ENCODE measurements at regions not wholly inside any gene's neighbourhood (a gene's known extent, or its start where the extent isn't known, plus 50 kb on each side); places are given as distances from the start of the nearest gene placed in this dataset.

GRCh38 chr11:96474263-96474662 is 84.5 kb downstream of the JRKL start:
- no peak for ATAC-seq
- no peak overlapping the region for H3K4me3 Mint-ChIP-seq

More at GRCh38 chr11:96474263-96474662, 84.5 kb downstream of the JRKL start:
- DNase-seq (ENCODE audit: low spot score): no peak
- Histone ChIP-seq H3K79me2 (replicated peaks; ENCODE audit: insufficient read depth) (no peaks in the 10 kb centered on the region), H3K4me3 (no peak overlapping the region), H3K27me3 (ENCODE audit: insufficient read depth) (no peaks in the 10 kb centered on the region), H3K9me2 (ENCODE audit: insufficient read depth) (peaks cover 13% of the 10 kb centered on the region; the same call in 1 of the 2 replicates), H4K20me1 (replicated peaks; ENCODE audit: insufficient read depth) (no peaks in the 10 kb centered on the region), H3K36me3 (ENCODE audit: insufficient read depth) (no peaks in the 10 kb centered on the region), H3K4me2 (no peak overlapping the region), H3K4me1 (ENCODE audit: insufficient read depth) (no peaks in the 10 kb centered on the region), H3K27ac (ENCODE audit: low read depth) (no peak overlapping the region), H2AFZ (no peak overlapping the region), H3F3A (replicated peaks; ENCODE audit: low read depth) (no peaks in the 10 kb centered on the region)
- Mint-ChIP-seq H3K27ac (no peak overlapping the region), H3K4me1 (no peaks in the 10 kb centered on the region), H3K27me3 (ENCODE audit: insufficient read depth, low read depth, poor library complexity) (no peaks in the 10 kb centered on the region), H3K36me3 (ENCODE audit: low read depth) (no peaks in the 10 kb centered on the region; the same call in 2 of the 3 replicates), H3K9me3 (peaks cover 15% of the 10 kb centered on the region; the same call in 2 of the 3 replicates)
- TF ChIP-seq EZH2 (IDR thresholded peaks at IDR 0.05; ENCODE audit: low read depth, unreplicated experiment) (no peak), CTCF (conservative IDR thresholded peaks at IDR 0.05; ENCODE audit: low read depth in 2 of 2) (no peak), CREB1 (CRISPR knock-in tag; IDR thresholded peaks at IDR 0.05; ENCODE audit: low read depth) (no peak), STAT1 (IDR thresholded peaks at IDR 0.05; ENCODE audit: unreplicated experiment) (no peak), JUNB (IDR thresholded peaks at IDR 0.05; ENCODE audit: unreplicated experiment) (no peak), ZNF114 (CRISPR knock-in tag; IDR thresholded peaks at IDR 0.05) (no peak), EZH2phosphoT487 (IDR thresholded peaks at IDR 0.05; ENCODE audit: unreplicated experiment) (no peak), ZNF331 (CRISPR knock-in tag; IDR thresholded peaks at IDR 0.05; ENCODE audit: low read depth) (no peak), POLR2AphosphoS5 (IDR thresholded peaks at IDR 0.05; ENCODE audit: low read depth) (no peak), NANOG (IDR thresholded peaks at IDR 0.05; ENCODE audit: borderline replicate concordance) (no peak)
- TF ChIP-seq, protein P1, sequence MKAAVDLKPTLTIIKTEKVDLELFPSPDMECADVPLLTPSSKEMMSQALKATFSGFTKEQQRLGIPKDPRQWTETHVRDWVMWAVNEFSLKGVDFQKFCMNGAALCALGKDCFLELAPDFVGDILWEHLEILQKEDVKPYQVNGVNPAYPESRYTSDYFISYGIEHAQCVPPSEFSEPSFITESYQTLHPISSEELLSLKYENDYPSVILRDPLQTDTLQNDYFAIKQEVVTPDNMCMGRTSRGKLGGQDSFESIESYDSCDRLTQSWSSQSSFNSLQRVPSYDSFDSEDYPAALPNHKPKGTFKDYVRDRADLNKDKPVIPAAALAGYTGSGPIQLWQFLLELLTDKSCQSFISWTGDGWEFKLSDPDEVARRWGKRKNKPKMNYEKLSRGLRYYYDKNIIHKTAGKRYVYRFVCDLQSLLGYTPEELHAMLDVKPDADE (IDR thresholded peaks at IDR 0.05): no peak
- TF ChIP-seq, protein P2, sequence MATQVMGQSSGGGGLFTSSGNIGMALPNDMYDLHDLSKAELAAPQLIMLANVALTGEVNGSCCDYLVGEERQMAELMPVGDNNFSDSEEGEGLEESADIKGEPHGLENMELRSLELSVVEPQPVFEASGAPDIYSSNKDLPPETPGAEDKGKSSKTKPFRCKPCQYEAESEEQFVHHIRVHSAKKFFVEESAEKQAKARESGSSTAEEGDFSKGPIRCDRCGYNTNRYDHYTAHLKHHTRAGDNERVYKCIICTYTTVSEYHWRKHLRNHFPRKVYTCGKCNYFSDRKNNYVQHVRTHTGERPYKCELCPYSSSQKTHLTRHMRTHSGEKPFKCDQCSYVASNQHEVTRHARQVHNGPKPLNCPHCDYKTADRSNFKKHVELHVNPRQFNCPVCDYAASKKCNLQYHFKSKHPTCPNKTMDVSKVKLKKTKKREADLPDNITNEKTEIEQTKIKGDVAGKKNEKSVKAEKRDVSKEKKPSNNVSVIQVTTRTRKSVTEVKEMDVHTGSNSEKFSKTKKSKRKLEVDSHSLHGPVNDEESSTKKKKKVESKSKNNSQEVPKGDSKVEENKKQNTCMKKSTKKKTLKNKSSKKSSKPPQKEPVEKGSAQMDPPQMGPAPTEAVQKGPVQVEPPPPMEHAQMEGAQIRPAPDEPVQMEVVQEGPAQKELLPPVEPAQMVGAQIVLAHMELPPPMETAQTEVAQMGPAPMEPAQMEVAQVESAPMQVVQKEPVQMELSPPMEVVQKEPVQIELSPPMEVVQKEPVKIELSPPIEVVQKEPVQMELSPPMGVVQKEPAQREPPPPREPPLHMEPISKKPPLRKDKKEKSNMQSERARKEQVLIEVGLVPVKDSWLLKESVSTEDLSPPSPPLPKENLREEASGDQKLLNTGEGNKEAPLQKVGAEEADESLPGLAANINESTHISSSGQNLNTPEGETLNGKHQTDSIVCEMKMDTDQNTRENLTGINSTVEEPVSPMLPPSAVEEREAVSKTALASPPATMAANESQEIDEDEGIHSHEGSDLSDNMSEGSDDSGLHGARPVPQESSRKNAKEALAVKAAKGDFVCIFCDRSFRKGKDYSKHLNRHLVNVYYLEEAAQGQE (IDR thresholded peaks at IDR 0.05; ENCODE audit: unreplicated experiment): no peak
- TF ChIP-seq, protein P3, sequence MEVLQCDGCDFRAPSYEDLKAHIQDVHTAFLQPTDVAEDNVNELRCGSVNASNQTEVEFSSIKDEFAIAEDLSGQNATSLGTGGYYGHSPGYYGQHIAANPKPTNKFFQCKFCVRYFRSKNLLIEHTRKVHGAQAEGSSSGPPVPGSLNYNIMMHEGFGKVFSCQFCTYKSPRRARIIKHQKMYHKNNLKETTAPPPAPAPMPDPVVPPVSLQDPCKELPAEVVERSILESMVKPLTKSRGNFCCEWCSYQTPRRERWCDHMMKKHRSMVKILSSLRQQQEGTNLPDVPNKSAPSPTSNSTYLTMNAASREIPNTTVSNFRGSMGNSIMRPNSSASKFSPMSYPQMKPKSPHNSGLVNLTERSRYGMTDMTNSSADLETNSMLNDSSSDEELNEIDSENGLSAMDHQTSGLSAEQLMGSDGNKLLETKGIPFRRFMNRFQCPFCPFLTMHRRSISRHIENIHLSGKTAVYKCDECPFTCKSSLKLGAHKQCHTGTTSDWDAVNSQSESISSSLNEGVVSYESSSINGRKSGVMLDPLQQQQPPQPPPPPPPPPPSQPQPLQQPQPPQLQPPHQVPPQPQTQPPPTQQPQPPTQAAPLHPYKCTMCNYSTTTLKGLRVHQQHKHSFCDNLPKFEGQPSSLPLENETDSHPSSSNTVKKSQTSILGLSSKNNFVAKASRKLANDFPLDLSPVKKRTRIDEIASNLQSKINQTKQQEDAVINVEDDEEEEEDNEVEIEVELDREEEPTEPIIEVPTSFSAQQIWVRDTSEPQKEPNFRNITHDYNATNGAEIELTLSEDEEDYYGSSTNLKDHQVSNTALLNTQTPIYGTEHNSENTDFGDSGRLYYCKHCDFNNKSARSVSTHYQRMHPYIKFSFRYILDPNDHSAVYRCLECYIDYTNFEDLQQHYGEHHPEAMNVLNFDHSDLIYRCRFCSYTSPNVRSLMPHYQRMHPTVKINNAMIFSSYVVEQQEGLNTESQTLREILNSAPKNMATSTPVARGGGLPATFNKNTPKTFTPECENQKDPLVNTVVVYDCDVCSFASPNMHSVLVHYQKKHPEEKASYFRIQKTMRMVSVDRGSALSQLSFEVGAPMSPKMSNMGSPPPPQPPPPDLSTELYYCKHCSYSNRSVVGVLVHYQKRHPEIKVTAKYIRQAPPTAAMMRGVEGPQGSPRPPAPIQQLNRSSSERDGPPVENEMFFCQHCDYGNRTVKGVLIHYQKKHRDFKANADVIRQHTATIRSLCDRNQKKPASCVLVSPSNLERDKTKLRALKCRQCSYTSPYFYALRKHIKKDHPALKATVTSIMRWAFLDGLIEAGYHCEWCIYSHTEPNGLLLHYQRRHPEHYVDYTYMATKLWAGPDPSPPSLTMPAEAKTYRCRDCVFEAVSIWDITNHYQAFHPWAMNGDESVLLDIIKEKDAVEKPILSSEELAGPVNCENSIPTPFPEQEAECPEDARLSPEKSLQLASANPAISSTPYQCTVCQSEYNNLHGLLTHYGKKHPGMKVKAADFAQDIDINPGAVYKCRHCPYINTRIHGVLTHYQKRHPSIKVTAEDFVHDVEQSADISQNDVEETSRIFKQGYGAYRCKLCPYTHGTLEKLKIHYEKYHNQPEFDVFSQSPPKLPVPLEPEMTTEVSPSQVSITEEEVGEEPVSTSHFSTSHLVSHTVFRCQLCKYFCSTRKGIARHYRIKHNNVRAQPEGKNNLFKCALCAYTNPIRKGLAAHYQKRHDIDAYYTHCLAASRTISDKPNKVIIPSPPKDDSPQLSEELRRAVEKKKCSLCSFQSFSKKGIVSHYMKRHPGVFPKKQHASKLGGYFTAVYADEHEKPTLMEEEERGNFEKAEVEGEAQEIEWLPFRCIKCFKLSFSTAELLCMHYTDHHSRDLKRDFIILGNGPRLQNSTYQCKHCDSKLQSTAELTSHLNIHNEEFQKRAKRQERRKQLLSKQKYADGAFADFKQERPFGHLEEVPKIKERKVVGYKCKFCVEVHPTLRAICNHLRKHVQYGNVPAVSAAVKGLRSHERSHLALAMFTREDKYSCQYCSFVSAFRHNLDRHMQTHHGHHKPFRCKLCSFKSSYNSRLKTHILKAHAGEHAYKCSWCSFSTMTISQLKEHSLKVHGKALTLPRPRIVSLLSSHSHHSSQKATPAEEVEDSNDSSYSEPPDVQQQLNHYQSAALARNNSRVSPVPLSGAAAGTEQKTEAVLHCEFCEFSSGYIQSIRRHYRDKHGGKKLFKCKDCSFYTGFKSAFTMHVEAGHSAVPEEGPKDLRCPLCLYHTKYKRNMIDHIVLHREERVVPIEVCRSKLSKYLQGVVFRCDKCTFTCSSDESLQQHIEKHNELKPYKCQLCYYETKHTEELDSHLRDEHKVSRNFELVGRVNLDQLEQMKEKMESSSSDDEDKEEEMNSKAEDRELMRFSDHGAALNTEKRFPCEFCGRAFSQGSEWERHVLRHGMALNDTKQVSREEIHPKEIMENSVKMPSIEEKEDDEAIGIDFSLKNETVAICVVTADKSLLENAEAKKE (CRISPR knock-in tag; IDR thresholded peaks at IDR 0.05): no peak

Data from GM23338 (cell line).